Naive B cell (primary cell): ENCODE measurements at regions not wholly inside any gene's neighbourhood (a gene's known extent, or its start where the extent isn't known, plus 50 kb on each side); places are given as distances from the start of the nearest gene placed in this dataset.

Experiments used
- ATAC-seq, 2 donors: fragments of 150-1000 bp; cut with Tn5 transposase; 2 replicates each; pipeline ENCODE4 v1.10.0; 2021; ENCODE audit warnings: low read depth in 2 of 2, mild to moderate bottlenecking in 2 of 2, moderate library complexity in 2 of 2
- DNase-seq: peaks from one replicate; pipeline ENCODE4 v3.0.0; 2022
- H3K27ac Mint-ChIP-seq, 6 donors: one replicate each; pipeline ENCODE4 v1.8.0; 2020 to 2022; ENCODE audit warnings: mild to moderate bottlenecking in 6 of 6, mixed read lengths in 6 of 6, moderate library complexity in 5 of 6, inconsistent platforms in 2 of 6
- H3K27me3 Mint-ChIP-seq, 3 donors: one replicate each; pipeline ENCODE4 v1.8.0; 2021 to 2022; ENCODE audit warnings: mixed read lengths in 3 of 3, mild to moderate bottlenecking in 1 of 3
- H3K36me3 Mint-ChIP-seq, 2 donors: one replicate each; pipeline ENCODE4 v1.8.0; 2020 to 2022; ENCODE audit warnings: mixed read lengths in 2 of 2, inconsistent platforms in 1 of 2, mild to moderate bottlenecking in 1 of 2
- H3K4me1 Mint-ChIP-seq, 3 donors: one replicate each; pipeline ENCODE4 v1.8.0; 2020 to 2022; ENCODE audit warnings: mixed read lengths in 3 of 3, inconsistent platforms in 1 of 3, mild to moderate bottlenecking in 1 of 3, moderate library complexity in 1 of 3
- H3K4me3 Mint-ChIP-seq, 8 donors: one replicate each; pipeline ENCODE4 v1.8.0; 2020 to 2022; ENCODE audit warnings: mild to moderate bottlenecking in 8 of 8, mixed read lengths in 8 of 8, moderate library complexity in 8 of 8, inconsistent platforms in 2 of 8
- H3K9me3 Mint-ChIP-seq, 7 donors: one replicate each; pipeline ENCODE4 v1.8.0; 2020 to 2022; ENCODE audit warnings: mixed read lengths in 7 of 7, mild to moderate bottlenecking in 5 of 7, inconsistent platforms in 2 of 7, moderate library complexity in 1 of 7

GRCh38 chr9:73219985-73220626 lies 68.4 kb downstream of the ANXA1 start:
- peaks cover 9 to 18% (median 17%) of the 10 kb centered on the region in 3 donors for H3K27me3 Mint-ChIP-seq

DNA sequence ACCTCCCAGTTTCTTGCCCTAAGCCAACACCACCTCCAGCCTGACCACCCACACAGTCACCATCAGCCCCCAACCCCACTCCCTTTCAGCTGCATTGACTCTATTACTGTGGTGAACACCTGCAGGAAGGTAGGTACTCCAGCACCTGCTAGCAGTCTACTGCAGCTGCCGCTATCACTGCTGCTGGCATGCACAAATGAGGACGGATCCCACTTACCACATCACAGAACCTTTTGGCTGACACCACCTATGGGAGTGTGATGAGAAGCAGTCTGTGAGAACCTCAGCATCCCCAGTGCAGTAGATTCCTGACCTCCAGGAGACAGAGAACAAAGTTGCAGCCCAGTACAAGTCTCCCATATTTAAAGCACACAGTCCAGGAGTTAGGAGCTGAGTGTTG lies 71.9 kb downstream of the ANXA1 start:
- DNase-seq (no peak), ATAC-seq (no peak)
- H3K36me3 Mint-ChIP-seq: no peaks in the 10 kb centered on the region
- no peaks in the 10 kb centered on the region for H3K4me1 Mint-ChIP-seq
- H3K27ac Mint-ChIP-seq: no peak overlapping the region
- H3K9me3 Mint-ChIP-seq: peaks cover 0 to 4% (median 0%) of the 10 kb centered on the region in 7 donors
- H3K27me3 Mint-ChIP-seq: peaks cover 9 to 13% (median 11%) of the 10 kb centered on the region in 3 donors
- no peak overlapping the region for H3K4me3 Mint-ChIP-seq

More at GRCh38 chr9:73219985-73220626, 68.4 kb downstream of the ANXA1 start:
- DNase-seq (no peak), ATAC-seq (no peak)
- Mint-ChIP-seq H3K27ac (no peak overlapping the region), H3K4me1 (no peaks in the 10 kb centered on the region), H3K4me3 (no peak overlapping the region), H3K9me3 (peaks cover 0 to 2% (median 0%) of the 10 kb centered on the region in 7 donors), H3K36me3 (no peaks in the 10 kb centered on the region)

DNA sequence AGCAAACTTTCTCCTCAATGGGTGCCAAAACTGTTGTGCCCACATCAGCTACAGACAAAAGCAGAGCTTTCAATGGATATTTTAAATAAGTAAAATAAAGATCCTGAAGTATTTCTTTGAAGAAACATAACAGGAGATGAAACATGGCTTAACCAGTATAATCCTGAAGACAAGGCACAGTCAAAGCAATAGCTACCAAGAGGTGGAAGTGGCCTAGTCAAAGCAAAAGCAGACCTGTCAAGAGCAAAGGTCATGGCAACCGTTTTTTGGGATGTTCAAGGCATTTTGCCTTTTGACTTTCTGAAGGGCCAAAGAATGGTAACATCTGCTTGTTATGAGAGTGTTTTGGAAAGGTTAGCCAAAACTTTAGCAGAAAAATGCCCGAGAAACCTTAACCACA lies 77.9 kb downstream of the ANXA1 start:
- Mint-ChIP-seq H3K4me3 (no peak overlapping the region), H3K4me1 (no peaks in the 10 kb centered on the region), H3K36me3 (no peaks in the 10 kb centered on the region), H3K9me3 (peaks cover 0 to 4% (median 0%) of the 10 kb centered on the region in 7 donors), H3K27me3 (no peaks in the 10 kb centered on the region), H3K27ac (no peak overlapping the region)
- ATAC-seq (no peak), DNase-seq (no peak)

- Mint-ChIP-seq H3K9me3 (peaks cover 0 to 2% (median 0%) of the 10 kb centered on the region in 7 donors), H3K27ac (no peak overlapping the region), H3K4me3 (no peak overlapping the region), H3K27me3 (no peaks in the 10 kb centered on the region), H3K36me3 (no peaks in the 10 kb centered on the region), H3K4me1 (no peaks in the 10 kb centered on the region)
- ATAC-seq: no peak
- no peak for DNase-seq
Observed at GRCh38 chr9:73230251-73230650, 78.6 kb downstream of the ANXA1 start.

- no peak for ATAC-seq
- peaks cover 0 to 5% (median 3%) of the 10 kb centered on the region in 3 donors for H3K27me3 Mint-ChIP-seq
- DNase-seq: no peak
- H3K9me3 Mint-ChIP-seq: peaks cover 0 to 2% (median 0%) of the 10 kb centered on the region in 7 donors
- H3K27ac Mint-ChIP-seq: no peak overlapping the region
- H3K4me1 Mint-ChIP-seq: no peaks in the 10 kb centered on the region
- no peak overlapping the region for H3K4me3 Mint-ChIP-seq
- no peaks in the 10 kb centered on the region for H3K36me3 Mint-ChIP-seq
Observed at GRCh38 chr9:73231203-73231602, 79.5 kb downstream of the ANXA1 start.

- no peaks in the 10 kb centered on the region for H3K9me3 Mint-ChIP-seq
- DNase-seq: no peak
- H3K36me3 Mint-ChIP-seq: no peaks in the 10 kb centered on the region
- H3K4me3 Mint-ChIP-seq: no peak overlapping the region
- H3K27ac Mint-ChIP-seq: no peak overlapping the region
- ATAC-seq: no peak
- H3K27me3 Mint-ChIP-seq: peaks cover 6 to 8% (median 7%) of the 10 kb centered on the region in 3 donors
- H3K4me1 Mint-ChIP-seq: no peaks in the 10 kb centered on the region
Observed at GRCh38 chr9:73233359-73234007, 81.8 kb downstream of the ANXA1 start.

DNA sequence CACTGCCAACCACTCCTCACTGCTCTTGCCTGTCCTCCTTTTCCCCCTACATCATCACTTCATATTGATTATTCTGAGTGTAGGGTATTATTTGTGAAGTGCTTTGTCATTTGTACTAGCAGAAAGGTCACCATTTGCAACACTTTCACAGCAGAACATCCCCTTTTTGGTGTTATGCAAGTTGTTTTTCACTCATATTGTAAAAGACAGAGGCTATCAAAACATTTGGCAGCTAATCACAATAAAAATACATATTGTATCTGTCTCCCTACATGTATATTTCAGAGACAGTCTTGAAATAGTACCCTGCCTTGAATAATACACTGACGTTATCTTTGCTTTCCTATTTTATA lies 82.3 kb downstream of the ANXA1 start:
- Mint-ChIP-seq H3K4me1 (no peaks in the 10 kb centered on the region), H3K27ac (no peak overlapping the region), H3K4me3 (no peak overlapping the region), H3K9me3 (no peaks in the 10 kb centered on the region), H3K27me3 (peaks cover 6 to 8% (median 7%) of the 10 kb centered on the region in 3 donors), H3K36me3 (no peaks in the 10 kb centered on the region)
- ATAC-seq: no peak
- no peak for DNase-seq

- ATAC-seq (no peak), DNase-seq (no peak)
- H3K27me3 Mint-ChIP-seq: peaks cover 6 to 8% (median 7%) of the 10 kb centered on the region in 3 donors
- peaks cover 0 to 3% (median 0%) of the 10 kb centered on the region in 7 donors for H3K9me3 Mint-ChIP-seq
- H3K27ac Mint-ChIP-seq: no peak overlapping the region
- H3K4me3 Mint-ChIP-seq: no peak overlapping the region
- H3K4me1 Mint-ChIP-seq: no peaks in the 10 kb centered on the region
- H3K36me3 Mint-ChIP-seq: no peaks in the 10 kb centered on the region
Observed at GRCh38 chr9:73237140-73237539, 85.5 kb downstream of the ANXA1 start.

GRCh38 chr9:73239570-73240265 lies 88.1 kb downstream of the ANXA1 start:
- peaks cover 0 to 3% (median 0%) of the 10 kb centered on the region in 7 donors for H3K9me3 Mint-ChIP-seq
- H3K4me1 Mint-ChIP-seq: no peaks in the 10 kb centered on the region
- peaks cover 6 to 12% (median 8%) of the 10 kb centered on the region in 3 donors for H3K27me3 Mint-ChIP-seq
- no peak overlapping the region for H3K4me3 Mint-ChIP-seq
- ATAC-seq (no peak), DNase-seq (no peak)
- no peak overlapping the region for H3K27ac Mint-ChIP-seq
- no peaks in the 10 kb centered on the region for H3K36me3 Mint-ChIP-seq

GRCh38 chr9:73243078-73243477 lies 91.4 kb downstream of the ANXA1 start:
- H3K4me3 Mint-ChIP-seq: no peak overlapping the region
- H3K27me3 Mint-ChIP-seq: peaks cover 0 to 11% (median 0%) of the 10 kb centered on the region in 3 donors
- H3K36me3 Mint-ChIP-seq: no peaks in the 10 kb centered on the region
- ATAC-seq (no peak), DNase-seq (no peak)
- H3K4me1 Mint-ChIP-seq: no peaks in the 10 kb centered on the region
- H3K9me3 Mint-ChIP-seq: peaks cover 0 to 3% (median 0%) of the 10 kb centered on the region in 7 donors
- H3K27ac Mint-ChIP-seq: no peak overlapping the region

- peaks cover 0 to 7% (median 4%) of the 10 kb centered on the region in 7 donors for H3K9me3 Mint-ChIP-seq
- H3K27me3 Mint-ChIP-seq: peaks cover 0 to 4% (median 0%) of the 10 kb centered on the region in 3 donors
- no peak overlapping the region for H3K4me3 Mint-ChIP-seq
- DNase-seq (no peak), ATAC-seq (no peak)
- no peaks in the 10 kb centered on the region for H3K36me3 Mint-ChIP-seq
- no peaks in the 10 kb centered on the region for H3K4me1 Mint-ChIP-seq
- H3K27ac Mint-ChIP-seq: peak overlapping the region in 1 of 6 donors; percentile 36
Observed at GRCh38 chr9:73259086-73259696, 107.5 kb downstream of the ANXA1 start.

DNA sequence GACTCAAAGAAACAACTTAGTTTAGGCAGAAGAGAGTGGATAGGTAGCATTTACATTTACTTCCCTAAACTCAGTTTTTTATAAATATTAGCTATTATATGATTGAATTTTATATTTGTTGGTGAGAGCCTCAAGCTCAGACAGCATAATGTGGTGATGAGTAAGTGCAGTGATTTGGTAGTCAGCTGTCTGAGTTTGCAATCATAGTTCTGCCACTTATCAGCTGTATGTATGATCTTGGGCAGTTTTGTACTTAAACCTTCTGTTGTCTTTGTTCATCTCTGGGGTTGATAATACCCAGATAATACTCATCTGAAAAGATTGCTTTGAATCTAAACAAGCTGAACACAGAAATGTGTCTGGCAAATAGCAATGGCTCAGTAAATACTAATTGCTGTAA lies 108.8 kb downstream of the ANXA1 start:
- no peak for ATAC-seq
- DNase-seq: no peak
- Mint-ChIP-seq H3K36me3 (no peaks in the 10 kb centered on the region), H3K4me1 (no peaks in the 10 kb centered on the region), H3K4me3 (no peak overlapping the region), H3K27me3 (peaks cover 0 to 8% (median 0%) of the 10 kb centered on the region in 3 donors), H3K27ac (no peak overlapping the region), H3K9me3 (peaks cover 0 to 7% (median 3%) of the 10 kb centered on the region in 7 donors)

DNA sequence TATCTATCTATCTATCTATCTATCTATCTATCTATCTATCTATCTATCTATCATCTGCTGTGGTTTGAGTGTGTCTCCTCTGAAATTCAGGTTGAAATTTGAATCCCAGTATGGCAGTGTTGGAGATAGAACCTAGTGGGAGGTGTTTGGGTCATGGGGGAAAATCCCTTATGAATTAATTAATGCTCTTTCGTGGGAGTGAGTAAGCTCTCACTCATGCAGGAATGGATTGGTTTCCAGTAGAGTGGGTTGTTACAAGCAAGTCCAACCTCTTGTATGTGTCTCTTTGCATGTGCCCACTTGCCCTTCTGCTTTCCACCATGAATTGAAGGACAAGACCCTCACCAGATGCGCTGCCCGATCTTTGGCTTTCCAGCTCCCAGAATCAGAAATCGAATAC lies 113.0 kb downstream of the ANXA1 start:
- Mint-ChIP-seq H3K4me3 (no peak overlapping the region), H3K4me1 (no peaks in the 10 kb centered on the region), H3K9me3 (peaks cover 0 to 1% (median 0%) of the 10 kb centered on the region in 7 donors), H3K36me3 (no peaks in the 10 kb centered on the region), H3K27me3 (peaks cover 0 to 5% (median 0%) of the 10 kb centered on the region in 3 donors), H3K27ac (no peak overlapping the region)
- DNase-seq (no peak), ATAC-seq (no peak)
